HFFc6 (cell line): ENCODE measurements at regions not wholly inside any gene's neighbourhood (a gene's known extent, or its start where the extent isn't known, plus 50 kb on each side); places are given as distances from the start of the nearest gene placed in this dataset.

Source experiments
- DNase-seq: peaks from one replicate; pipeline ENCODE4 v3.0.0-alpha.2; 2018
- H3K27ac Mint-ChIP-seq: 2 replicates; pipeline ENCODE4 v1.8.0; 2020; ENCODE audit warnings: mild to moderate bottlenecking, mixed read lengths
- H3K27me3 Mint-ChIP-seq: 2 replicates; pipeline ENCODE4 v1.8.0; 2021; ENCODE audit warnings: mild to moderate bottlenecking, moderate library complexity, mixed read lengths; ENCODE audit not compliant: insufficient read depth
- H3K36me3 Mint-ChIP-seq: 2 replicates; pipeline ENCODE4 v1.8.0; 2021; ENCODE audit warnings: low read depth, mixed read lengths
- H3K4me1 Mint-ChIP-seq: 2 replicates; pipeline ENCODE4 v1.8.0; 2020; ENCODE audit warnings: low read depth, mixed read lengths
- H3K4me3 Mint-ChIP-seq: 2 replicates; pipeline ENCODE4 v1.8.0; 2020; ENCODE audit warnings: mild to moderate bottlenecking, moderate library complexity, mixed read lengths
- H3K9me3 Mint-ChIP-seq: 2 replicates; pipeline ENCODE4 v1.8.0; 2020; ENCODE audit warnings: mild to moderate bottlenecking, mixed read lengths
- CTCF ChIP-seq: fragments of 200-600 bp; sonication (generic); IDR thresholded peaks from 2 replicates; pipeline ENCODE4 v1.5.0; 2021; ENCODE audit warnings: antibody characterized with exemption, mild to moderate bottlenecking

GRCh38 chr16:80489173-80489572 lies 51.6 kb upstream of the DYNLRB2 start:
- H3K36me3 Mint-ChIP-seq, result no peaks in the 10 kb centered on the region
- TF ChIP-seq CTCF, result no peak
- DNase-seq, result no peak
- no peaks in the 10 kb centered on the region for H3K27me3 Mint-ChIP-seq
- no peaks in the 10 kb centered on the region for H3K9me3 Mint-ChIP-seq
- no peak overlapping the region for H3K4me3 Mint-ChIP-seq
- H3K4me1 Mint-ChIP-seq, result no peaks in the 10 kb centered on the region
- H3K27ac Mint-ChIP-seq, result no peak overlapping the region

- no peaks in the 10 kb centered on the region for H3K27me3 Mint-ChIP-seq
- no peak for TF ChIP-seq CTCF
- DNase-seq, result no peak
- H3K36me3 Mint-ChIP-seq, result no peaks in the 10 kb centered on the region
- no peak overlapping the region for H3K4me3 Mint-ChIP-seq
- no peak overlapping the region for H3K27ac Mint-ChIP-seq
- no peaks in the 10 kb centered on the region for H3K9me3 Mint-ChIP-seq
- H3K4me1 Mint-ChIP-seq, result no peaks in the 10 kb centered on the region
Observed at GRCh38 chr16:80488167-80488566, 52.6 kb upstream of the DYNLRB2 start.

GRCh38 chr16:80480664-80481063 lies 60.1 kb upstream of the DYNLRB2 start:
- Mint-ChIP-seq H3K4me1 (no peaks in the 10 kb centered on the region), H3K4me3 (no peak overlapping the region), H3K36me3 (no peaks in the 10 kb centered on the region), H3K9me3 (no peaks in the 10 kb centered on the region), H3K27me3 (no peaks in the 10 kb centered on the region), H3K27ac (no peak overlapping the region)
- no peak for DNase-seq
- no peak for TF ChIP-seq CTCF

- no peaks in the 10 kb centered on the region for H3K9me3 Mint-ChIP-seq
- no peaks in the 10 kb centered on the region for H3K4me1 Mint-ChIP-seq
- no peak overlapping the region for H3K27ac Mint-ChIP-seq
- no peaks in the 10 kb centered on the region for H3K36me3 Mint-ChIP-seq
- no peak overlapping the region for H3K4me3 Mint-ChIP-seq
- H3K27me3 Mint-ChIP-seq, result no peaks in the 10 kb centered on the region
- DNase-seq, result no peak
- no peak for TF ChIP-seq CTCF
Observed at GRCh38 chr16:80477838-80478237, 63.0 kb upstream of the DYNLRB2 start.

GRCh38 chr16:80468029-80468428 lies 72.8 kb upstream of the DYNLRB2 start:
- no peak for TF ChIP-seq CTCF
- Mint-ChIP-seq H3K4me1 (no peaks in the 10 kb centered on the region), H3K27ac (no peak overlapping the region), H3K27me3 (peaks cover 15% of the 10 kb centered on the region), H3K9me3 (no peaks in the 10 kb centered on the region), H3K4me3 (no peak overlapping the region), H3K36me3 (no peaks in the 10 kb centered on the region)
- no peak for DNase-seq
